ENCODE measurements at regions not wholly inside any gene's neighbourhood (a gene's known extent, or its start where the extent isn't known, plus 50 kb on each side); places are given as distances from the start of the nearest gene placed in this dataset.
A peak's percentile ranks its signal among the peaks of the same experiment; 100 is the strongest.

DNA sequence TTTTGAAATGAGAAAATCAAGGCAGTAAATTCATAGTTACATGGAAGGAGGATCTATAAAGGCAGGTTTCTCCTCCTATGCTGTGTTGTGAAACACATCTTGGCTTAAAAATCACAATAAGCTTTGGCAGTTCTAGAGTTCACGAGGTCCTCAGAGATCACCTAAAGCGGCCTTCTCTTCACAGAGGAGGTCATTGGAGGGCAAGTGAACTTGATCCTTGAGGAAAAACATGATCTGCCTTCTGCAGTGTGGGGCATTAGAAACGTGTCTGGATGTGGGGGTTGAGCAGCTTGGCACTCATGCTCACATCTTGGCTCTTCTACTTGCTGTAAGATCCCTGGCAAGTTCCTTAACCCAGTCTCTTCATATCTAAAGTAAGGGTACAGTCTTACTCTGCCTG is 96.1 kb upstream of the BMPER start:
- H3K27ac ChIP-seq (ENCODE audit: low read depth, low read length): no peak overlapping the region

DNA sequence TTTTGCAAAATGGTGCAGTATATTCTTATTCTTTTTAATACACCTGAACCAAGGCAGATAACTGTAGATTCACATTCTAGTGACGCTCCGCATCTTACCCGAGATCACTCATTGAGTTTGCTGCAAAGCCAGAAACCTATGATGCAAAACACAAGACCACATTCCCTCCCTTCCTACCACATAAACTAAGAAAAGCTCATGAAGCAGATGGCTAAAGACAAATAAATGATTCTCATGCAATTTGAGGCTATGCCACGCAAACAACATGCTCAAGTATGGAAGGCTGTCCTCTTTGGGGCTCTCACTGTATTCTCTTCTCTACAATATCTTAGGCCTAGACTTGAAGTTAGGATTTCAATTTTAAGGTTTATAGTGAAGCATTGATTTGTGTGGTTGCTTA is 95.0 kb upstream of the BMPER start:
- no peak for FAIRE-seq

More for the DNA sequence above, 96.1 kb upstream of the BMPER start:
- no peak overlapping the region for H2AFZ ChIP-seq (ENCODE audit: low read depth, low read length)
- Mint-ChIP-seq H3K4me1 (ENCODE audit: low read depth, unreplicated experiment) (peaks cover 15% of the 10 kb centered on the region), H3K36me3 (ENCODE audit: low read depth, unreplicated experiment) (no peaks in the 10 kb centered on the region), H3K27ac (ENCODE audit: unreplicated experiment) (no peak overlapping the region), H3K4me3 (ENCODE audit: unreplicated experiment) (no peak overlapping the region), H3K27me3 (ENCODE audit: low read depth, unreplicated experiment) (no peaks in the 10 kb centered on the region), H3K9me3 (ENCODE audit: unreplicated experiment) (peaks cover 5% of the 10 kb centered on the region)
- H3K27me3 ChIP-seq (ENCODE audit: insufficient read depth, low read length): no peaks in the 10 kb centered on the region
- H3K4me3 ChIP-seq (ENCODE audit: insufficient read depth, low read depth, low read length): no peak overlapping the region
- no peaks in the 10 kb centered on the region for H3K36me3 ChIP-seq (ENCODE audit: insufficient read depth, low read length)
- H3K9ac ChIP-seq (ENCODE audit: low read length): no peak overlapping the region
- FAIRE-seq (no peak), DNase-seq (ENCODE audit: low read depth) (no peak)
- H3K4me2 ChIP-seq (ENCODE audit: low read length): no peak overlapping the region
- no peaks in the 10 kb centered on the region for H4K20me1 ChIP-seq (ENCODE audit: insufficient read depth, low read length)
- H3K4me1 ChIP-seq (ENCODE audit: insufficient read depth, low read length): peaks cover 28% of the 10 kb centered on the region
- no peaks in the 10 kb centered on the region for H3K79me2 ChIP-seq (ENCODE audit: insufficient read depth, low read length)
- H3K9me3 ChIP-seq (ENCODE audit: insufficient read depth, low read depth, low read length): no peaks in the 10 kb centered on the region
- TF ChIP-seq, protein P1, sequence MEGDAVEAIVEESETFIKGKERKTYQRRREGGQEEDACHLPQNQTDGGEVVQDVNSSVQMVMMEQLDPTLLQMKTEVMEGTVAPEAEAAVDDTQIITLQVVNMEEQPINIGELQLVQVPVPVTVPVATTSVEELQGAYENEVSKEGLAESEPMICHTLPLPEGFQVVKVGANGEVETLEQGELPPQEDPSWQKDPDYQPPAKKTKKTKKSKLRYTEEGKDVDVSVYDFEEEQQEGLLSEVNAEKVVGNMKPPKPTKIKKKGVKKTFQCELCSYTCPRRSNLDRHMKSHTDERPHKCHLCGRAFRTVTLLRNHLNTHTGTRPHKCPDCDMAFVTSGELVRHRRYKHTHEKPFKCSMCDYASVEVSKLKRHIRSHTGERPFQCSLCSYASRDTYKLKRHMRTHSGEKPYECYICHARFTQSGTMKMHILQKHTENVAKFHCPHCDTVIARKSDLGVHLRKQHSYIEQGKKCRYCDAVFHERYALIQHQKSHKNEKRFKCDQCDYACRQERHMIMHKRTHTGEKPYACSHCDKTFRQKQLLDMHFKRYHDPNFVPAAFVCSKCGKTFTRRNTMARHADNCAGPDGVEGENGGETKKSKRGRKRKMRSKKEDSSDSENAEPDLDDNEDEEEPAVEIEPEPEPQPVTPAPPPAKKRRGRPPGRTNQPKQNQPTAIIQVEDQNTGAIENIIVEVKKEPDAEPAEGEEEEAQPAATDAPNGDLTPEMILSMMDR (IDR thresholded peaks at IDR 0.05; ENCODE audit: insufficient read depth, low read depth, low read length): no peak
- TF ChIP-seq EZH2 (IDR thresholded peaks at IDR 0.05; ENCODE audit: insufficient read depth, low read length): no peak

DNA sequence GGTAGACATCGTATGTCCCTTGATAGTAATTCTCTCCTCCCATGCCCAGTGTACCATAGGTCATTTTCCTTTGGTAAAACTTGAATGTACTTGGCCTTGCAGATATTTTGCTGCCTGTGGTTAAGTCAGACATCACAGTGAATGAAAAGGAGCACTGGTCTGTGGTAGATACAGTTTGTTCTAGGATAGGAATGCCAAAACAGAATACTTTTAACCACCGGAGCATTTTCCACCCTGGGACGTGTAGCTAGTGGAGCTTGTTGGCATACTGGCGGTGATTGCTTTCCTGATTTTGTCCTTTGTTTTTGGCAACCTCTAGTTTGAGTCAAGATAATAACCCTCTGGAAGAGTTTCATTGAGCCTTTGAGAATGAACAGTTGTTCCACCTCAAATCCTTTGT is 92.0 kb upstream of the BMPER start:
- Histone ChIP-seq H3K27ac (ENCODE audit: low read depth, low read length) (no peak overlapping the region), H3K9me3 (ENCODE audit: insufficient read depth, low read depth, low read length) (no peaks in the 10 kb centered on the region), H3K4me1 (ENCODE audit: insufficient read depth, low read length) (peaks cover 3% of the 10 kb centered on the region), H3K4me3 (ENCODE audit: insufficient read depth, low read depth, low read length) (no peak overlapping the region), H4K20me1 (ENCODE audit: insufficient read depth, low read length) (no peaks in the 10 kb centered on the region), H3K36me3 (ENCODE audit: insufficient read depth, low read length) (no peaks in the 10 kb centered on the region), H3K9ac (ENCODE audit: low read length) (no peak overlapping the region), H3K4me2 (ENCODE audit: low read length) (no peak overlapping the region), H2AFZ (ENCODE audit: low read depth, low read length) (no peak overlapping the region), H3K27me3 (ENCODE audit: insufficient read depth, low read length) (no peaks in the 10 kb centered on the region), H3K79me2 (ENCODE audit: insufficient read depth, low read length) (no peaks in the 10 kb centered on the region)
- H3K27me3 Mint-ChIP-seq (ENCODE audit: low read depth, unreplicated experiment): no peaks in the 10 kb centered on the region
- H3K27ac Mint-ChIP-seq (ENCODE audit: unreplicated experiment): no peak overlapping the region
- no peaks in the 10 kb centered on the region for H3K36me3 Mint-ChIP-seq (ENCODE audit: low read depth, unreplicated experiment)
- no peak overlapping the region for H3K4me3 Mint-ChIP-seq (ENCODE audit: unreplicated experiment)
- peaks cover 5% of the 10 kb centered on the region for H3K9me3 Mint-ChIP-seq (ENCODE audit: unreplicated experiment)
- H3K4me1 Mint-ChIP-seq (ENCODE audit: low read depth, unreplicated experiment): peaks cover 3% of the 10 kb centered on the region
- no peak for FAIRE-seq
- DNase-seq (ENCODE audit: low read depth): peak; percentile 75
- TF ChIP-seq, protein P1 (IDR thresholded peaks at IDR 0.05; ENCODE audit: insufficient read depth, low read depth, low read length): no peak
- TF ChIP-seq EZH2 (IDR thresholded peaks at IDR 0.05; ENCODE audit: insufficient read depth, low read length): no peak

More for the DNA sequence above, 95.0 kb upstream of the BMPER start:
- Histone ChIP-seq H2AFZ (ENCODE audit: low read depth, low read length) (no peak overlapping the region), H3K4me1 (ENCODE audit: insufficient read depth, low read length) (peaks cover 28% of the 10 kb centered on the region), H3K36me3 (ENCODE audit: insufficient read depth, low read length) (no peaks in the 10 kb centered on the region), H4K20me1 (ENCODE audit: insufficient read depth, low read length) (no peaks in the 10 kb centered on the region), H3K4me3 (ENCODE audit: insufficient read depth, low read depth, low read length) (no peak overlapping the region), H3K9me3 (ENCODE audit: insufficient read depth, low read depth, low read length) (no peaks in the 10 kb centered on the region), H3K9ac (ENCODE audit: low read length) (no peak overlapping the region), H3K27me3 (ENCODE audit: insufficient read depth, low read length) (no peaks in the 10 kb centered on the region), H3K27ac (ENCODE audit: low read depth, low read length) (no peak overlapping the region), H3K4me2 (ENCODE audit: low read length) (no peak overlapping the region), H3K79me2 (ENCODE audit: insufficient read depth, low read length) (no peaks in the 10 kb centered on the region)
- Mint-ChIP-seq H3K4me1 (ENCODE audit: low read depth, unreplicated experiment) (peaks cover 15% of the 10 kb centered on the region), H3K9me3 (ENCODE audit: unreplicated experiment) (peaks cover 5% of the 10 kb centered on the region), H3K36me3 (ENCODE audit: low read depth, unreplicated experiment) (no peaks in the 10 kb centered on the region), H3K27me3 (ENCODE audit: low read depth, unreplicated experiment) (no peaks in the 10 kb centered on the region), H3K4me3 (ENCODE audit: unreplicated experiment) (no peak overlapping the region), H3K27ac (ENCODE audit: unreplicated experiment) (no peak overlapping the region)
- TF ChIP-seq, protein P1 (IDR thresholded peaks at IDR 0.05; ENCODE audit: insufficient read depth, low read depth, low read length): no peak
- TF ChIP-seq EZH2 (IDR thresholded peaks at IDR 0.05; ENCODE audit: insufficient read depth, low read length): no peak
- no peak for DNase-seq (ENCODE audit: low read depth)
